H9 (cell line): ENCODE measurements at regions not wholly inside any gene's neighbourhood (a gene's known extent, or its start where the extent isn't known, plus 50 kb on each side); places are given as distances from the start of the nearest gene placed in this dataset.

Source experiments
- DNase-seq: peaks from one replicate; pipeline ENCODE4 v3.0.0-alpha.2; 2017
- H2AFZ ChIP-seq: one replicate; pipeline ENCODE4 v1.6.1; 2013; ENCODE audit warnings: mild to moderate bottlenecking, low read length, control low read depth, moderate library complexity
- H2AK5ac ChIP-seq: 2 replicates; pipeline ENCODE4 v1.6.1; 2013; ENCODE audit warnings: low read length, control low read depth, mixed read lengths; ENCODE audit not compliant: insufficient read length
- H2BK120ac ChIP-seq: one replicate; pipeline ENCODE4 v1.6.1; 2013; ENCODE audit warnings: low read depth, mild to moderate bottlenecking, low read length, control low read depth, inconsistent platforms; ENCODE audit not compliant: poor library complexity, severe bottlenecking
- H2BK12ac ChIP-seq: 2 replicates; pipeline ENCODE4 v1.6.1; 2013; ENCODE audit warnings: low read length, control low read depth, mixed read lengths, low read depth; ENCODE audit not compliant: insufficient read length
- H2BK15ac ChIP-seq: 2 replicates; pipeline ENCODE4 v1.6.1; 2013; ENCODE audit warnings: low read depth, low read length, control low read depth
- H2BK20ac ChIP-seq: one replicate; pipeline ENCODE4 v1.6.1; 2013; ENCODE audit warnings: low read depth, mild to moderate bottlenecking, low read length, control low read depth, inconsistent platforms; ENCODE audit not compliant: poor library complexity, severe bottlenecking
- H2BK5ac ChIP-seq: 2 replicates; pipeline ENCODE4 v1.6.1; 2013; ENCODE audit warnings: low read length, control low read depth, mixed read lengths; ENCODE audit not compliant: insufficient read length
- H3K14ac ChIP-seq: 2 replicates; pipeline ENCODE4 v1.6.1; 2013; ENCODE audit warnings: low read length, control low read depth; ENCODE audit not compliant: insufficient read depth
- H3K18ac ChIP-seq: 2 replicates; pipeline ENCODE4 v1.6.1; 2013; ENCODE audit warnings: low read depth, mild to moderate bottlenecking, mixed read lengths, low read length, control low read depth; ENCODE audit not compliant: insufficient read length
- H3K23ac ChIP-seq: 2 replicates; pipeline ENCODE4 v1.6.1; 2013; ENCODE audit warnings: low read length, control low read depth, mixed read lengths, low read depth; ENCODE audit not compliant: insufficient read length
- H3K23me2 ChIP-seq: 2 replicates; pipeline ENCODE4 v1.6.1; 2013; ENCODE audit warnings: low read depth, mild to moderate bottlenecking, mixed read lengths, low read length, control low read depth; ENCODE audit not compliant: insufficient read length, poor library complexity, severe bottlenecking
- H3K27ac ChIP-seq: 2 replicates; pipeline ENCODE4 v1.5.1; 2013; ENCODE audit warnings: low read length, control low read depth, mixed read lengths, low read depth; ENCODE audit not compliant: insufficient read length
- H3K27me3 ChIP-seq: 2 replicates; pipeline ENCODE4 v1.6.1; 2013; ENCODE audit warnings: low read length, control low read depth, inconsistent platforms; ENCODE audit not compliant: insufficient read depth
- H3K4ac ChIP-seq: 2 replicates; pipeline ENCODE4 v1.6.1; 2013; ENCODE audit warnings: low read depth, mild to moderate bottlenecking, control low read depth, inconsistent platforms, low read length, moderate library complexity
- H3K4me1 ChIP-seq: 2 replicates; pipeline ENCODE4 v1.6.1; 2013; ENCODE audit warnings: low read length, control low read depth, inconsistent platforms; ENCODE audit not compliant: insufficient read depth
- H3K4me2 ChIP-seq: 2 replicates; pipeline ENCODE4 v1.6.1; 2013; ENCODE audit warnings: low read length, control low read depth, mixed read lengths; ENCODE audit not compliant: insufficient read length, insufficient read depth
- H3K56ac ChIP-seq: 2 replicates; pipeline ENCODE4 v1.6.1; 2013; ENCODE audit warnings: low read depth, mild to moderate bottlenecking, mixed read lengths, low read length, control low read depth; ENCODE audit not compliant: insufficient read length
- H3K79me1 ChIP-seq: 2 replicates; pipeline ENCODE4 v1.6.1; 2013; ENCODE audit warnings: low read depth, mild to moderate bottlenecking, moderate library complexity, low read length, control low read depth, inconsistent platforms; ENCODE audit not compliant: insufficient read depth, poor library complexity, severe bottlenecking
- H3K79me2 ChIP-seq: 2 replicates; pipeline ENCODE4 v1.6.1; 2013; ENCODE audit warnings: low read length, control low read depth, inconsistent platforms; ENCODE audit not compliant: insufficient read depth
- H3K9ac ChIP-seq: 2 replicates; pipeline ENCODE4 v1.6.1; 2013; ENCODE audit warnings: low read length, control low read depth, mixed read lengths; ENCODE audit not compliant: insufficient read length; ENCODE audit errors: extremely low read depth
- H3K9me3 ChIP-seq: one replicate; pipeline ENCODE4 v1.6.1; 2013; ENCODE audit warnings: low read depth, low read length, inconsistent platforms; ENCODE audit not compliant: control insufficient read depth
- H3T11ph ChIP-seq: one replicate; pipeline ENCODE4 v1.6.1; 2013; ENCODE audit warnings: mild to moderate bottlenecking, low read length, control low read depth, inconsistent platforms
- H4K20me1 ChIP-seq: one replicate; pipeline ENCODE4 v1.6.1; 2013; ENCODE audit not compliant: control insufficient read depth, insufficient read length, insufficient read depth
- H4K5ac ChIP-seq: 2 replicates; pipeline ENCODE4 v1.6.1; 2013; ENCODE audit warnings: low read depth, mild to moderate bottlenecking, mixed read lengths, low read length, control low read depth; ENCODE audit not compliant: insufficient read length
- H4K8ac ChIP-seq: replicated peaks from 2 replicates; pipeline ENCODE4 v1.6.1; 2013; ENCODE audit warnings: low read length, control low read depth, mixed read lengths, low read depth; ENCODE audit not compliant: insufficient read length
- H4K91ac ChIP-seq: 2 replicates; pipeline ENCODE4 v1.6.1; 2013; ENCODE audit warnings: low read depth, mild to moderate bottlenecking, moderate library complexity, mixed read lengths, low read length, control low read depth; ENCODE audit not compliant: insufficient read length
- H3K27ac Mint-ChIP-seq, 3 experiments: 2 replicates in 2 of 3; 3 replicates in 1 of 3; pipeline ENCODE4 v1.8.0; 2020 to 2021; ENCODE audit warnings: mixed read lengths in 3 of 3, mild to moderate bottlenecking in 1 of 3, moderate library complexity in 1 of 3
- H3K27me3 Mint-ChIP-seq: 2 replicates; pipeline ENCODE4 v1.8.0; 2021; ENCODE audit warnings: low read depth, mild to moderate bottlenecking, moderate library complexity, mixed read lengths
- H3K36me3 Mint-ChIP-seq, 3 experiments: 2 replicates in 2 of 3; 3 replicates in 1 of 3; pipeline ENCODE4 v1.8.0; 2020 to 2021; ENCODE audit warnings: low read depth in 3 of 3, mixed read lengths in 3 of 3; ENCODE audit not compliant: insufficient read depth in 1 of 3
- H3K4me1 Mint-ChIP-seq, 2 experiments: 2 replicates each; pipeline ENCODE4 v1.8.0; 2020; ENCODE audit warnings: mixed read lengths in 2 of 2
- H3K4me3 Mint-ChIP-seq, 2 experiments: 2 replicates in 1 of 2; 3 replicates in 1 of 2; pipeline ENCODE4 v1.8.0; 2020 to 2021; ENCODE audit warnings: mild to moderate bottlenecking in 2 of 2, mixed read lengths in 2 of 2, moderate library complexity in 1 of 2
- H3K9me3 Mint-ChIP-seq, 2 experiments: 2 replicates in 1 of 2; 3 replicates in 1 of 2; pipeline ENCODE4 v1.8.0; 2020; ENCODE audit warnings: mild to moderate bottlenecking in 2 of 2, mixed read lengths in 2 of 2, moderate library complexity in 1 of 2
- TF ChIP-seq, protein P1 (sequence below): fragments of 200-600 bp; sonication (generic); conservative IDR thresholded peaks from 3 replicates; pipeline ENCODE4 v1.8.0; 2021; ENCODE audit warnings: antibody characterized with exemption, mild to moderate bottlenecking

DNA sequence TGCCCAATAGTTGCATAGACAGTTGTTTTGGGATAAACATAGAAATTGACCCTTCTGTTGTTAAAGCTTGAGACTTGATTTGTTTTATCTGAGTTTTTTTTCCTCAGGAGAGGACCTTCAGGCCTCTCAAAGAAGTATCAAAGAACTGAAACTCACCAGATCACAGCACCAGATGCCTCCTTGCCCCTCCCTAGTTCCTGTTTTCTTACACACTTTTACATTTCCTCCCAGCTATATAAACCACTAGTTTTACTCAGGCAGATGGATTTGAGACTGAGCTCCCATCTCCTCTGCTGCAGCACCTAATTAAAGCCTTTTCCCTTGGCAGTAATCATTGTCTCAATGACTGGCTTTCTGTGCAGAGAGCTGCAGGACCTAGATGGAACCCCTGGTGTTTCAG lies 150.6 kb upstream of the NRG3 start:
- Histone ChIP-seq H4K91ac (no peak overlapping the region), H3K9ac (no peak overlapping the region), H3K27me3 (no peaks in the 10 kb centered on the region), H3K4ac (no peak overlapping the region), H2BK5ac (no peak overlapping the region), H4K20me1 (no peaks in the 10 kb centered on the region), H3K18ac (no peak overlapping the region), H2AFZ (no peak overlapping the region), H3T11ph (no peak overlapping the region), H3K4me1 (peaks cover 7% of the 10 kb centered on the region; the same call in 1 of the 2 replicates), H4K5ac (no peak overlapping the region), H2BK20ac (no peak overlapping the region), H3K23ac (no peak overlapping the region), H3K4me2 (no peak overlapping the region), H3K79me2 (no peaks in the 10 kb centered on the region), H3K23me2 (no peaks in the 10 kb centered on the region), H3K27ac (no peak overlapping the region), H2AK5ac (no peak overlapping the region), H2BK15ac (no peak overlapping the region), H4K8ac (no peak overlapping the region), H3K79me1 (no peaks in the 10 kb centered on the region), H3K14ac (no peak overlapping the region), H2BK120ac (no peak overlapping the region), H2BK12ac (no peak overlapping the region), H3K9me3 (no peaks in the 10 kb centered on the region), H3K56ac (no peak overlapping the region)
- TF ChIP-seq, protein P1, sequence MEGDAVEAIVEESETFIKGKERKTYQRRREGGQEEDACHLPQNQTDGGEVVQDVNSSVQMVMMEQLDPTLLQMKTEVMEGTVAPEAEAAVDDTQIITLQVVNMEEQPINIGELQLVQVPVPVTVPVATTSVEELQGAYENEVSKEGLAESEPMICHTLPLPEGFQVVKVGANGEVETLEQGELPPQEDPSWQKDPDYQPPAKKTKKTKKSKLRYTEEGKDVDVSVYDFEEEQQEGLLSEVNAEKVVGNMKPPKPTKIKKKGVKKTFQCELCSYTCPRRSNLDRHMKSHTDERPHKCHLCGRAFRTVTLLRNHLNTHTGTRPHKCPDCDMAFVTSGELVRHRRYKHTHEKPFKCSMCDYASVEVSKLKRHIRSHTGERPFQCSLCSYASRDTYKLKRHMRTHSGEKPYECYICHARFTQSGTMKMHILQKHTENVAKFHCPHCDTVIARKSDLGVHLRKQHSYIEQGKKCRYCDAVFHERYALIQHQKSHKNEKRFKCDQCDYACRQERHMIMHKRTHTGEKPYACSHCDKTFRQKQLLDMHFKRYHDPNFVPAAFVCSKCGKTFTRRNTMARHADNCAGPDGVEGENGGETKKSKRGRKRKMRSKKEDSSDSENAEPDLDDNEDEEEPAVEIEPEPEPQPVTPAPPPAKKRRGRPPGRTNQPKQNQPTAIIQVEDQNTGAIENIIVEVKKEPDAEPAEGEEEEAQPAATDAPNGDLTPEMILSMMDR = no peak
- H3K36me3 Mint-ChIP-seq = peaks cover 10 to 17% (median 12%) of the 10 kb centered on the region in 3 experiments
- DNase-seq = no peak
- no peak overlapping the region for H3K27ac Mint-ChIP-seq
- no peaks in the 10 kb centered on the region; the same call in 1 of the 2 replicates for H3K27me3 Mint-ChIP-seq
- peaks cover 14 to 17% of the 10 kb centered on the region in 2 experiments; a peak in 4 of 5 replicates for H3K9me3 Mint-ChIP-seq
- peaks cover 19 to 20% of the 10 kb centered on the region in 2 experiments for H3K4me1 Mint-ChIP-seq
- no peak overlapping the region for H3K4me3 Mint-ChIP-seq
